GM18861 (cell line): ENCODE measurements at regions not wholly inside any gene's neighbourhood (a gene's known extent, or its start where the extent isn't known, plus 50 kb on each side); places are given as distances from the start of the nearest gene placed in this dataset.

ENCODE experiments used
- ATAC-seq: cut with Tn5 transposase; IDR thresholded peaks from one replicate; pipeline ENCODE4 v1.9.1; 2021; ENCODE audit not compliant: unreplicated experiment

DNA sequence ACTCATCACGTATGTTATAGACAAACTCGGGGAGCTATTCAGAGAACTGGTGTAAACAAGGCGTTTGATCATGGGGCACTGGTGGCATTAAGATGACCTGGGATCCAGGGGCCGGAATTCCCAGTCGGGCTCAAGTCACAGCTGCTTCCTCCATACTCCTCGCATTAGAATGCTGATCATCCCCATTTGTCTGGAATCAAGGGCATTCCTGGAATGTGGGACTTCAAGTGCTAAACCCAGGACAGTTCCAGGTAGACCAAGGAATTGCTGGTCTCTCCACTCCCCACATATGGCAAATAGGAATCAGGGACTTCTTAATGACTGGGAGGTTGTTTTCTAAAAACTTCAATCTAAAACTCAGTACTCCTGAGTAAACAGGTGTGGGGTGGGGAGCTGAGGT, 355.7 kb upstream of the RAB6C start:
- ATAC-seq = no peak

DNA sequence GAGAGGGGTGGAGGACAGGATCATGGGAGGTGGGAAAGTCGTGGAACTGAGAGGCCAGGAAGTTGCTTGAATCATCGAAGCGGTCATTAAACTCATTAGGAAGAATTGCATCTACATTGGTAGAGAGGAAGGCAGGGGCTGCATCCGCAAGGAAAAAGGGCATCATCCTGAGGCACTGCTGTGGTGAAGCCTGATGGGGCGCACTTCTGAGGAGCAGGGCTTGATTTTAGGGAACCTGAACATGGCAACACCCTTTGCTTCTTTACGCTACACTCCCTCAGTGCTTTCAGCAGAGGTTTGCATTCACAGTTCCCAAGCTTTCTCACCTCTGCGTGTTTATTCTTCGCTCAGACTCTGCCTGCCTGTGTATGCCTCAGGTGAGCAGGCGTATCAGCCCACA, 352.0 kb upstream of the RAB6C start:
- no peak for ATAC-seq

DNA sequence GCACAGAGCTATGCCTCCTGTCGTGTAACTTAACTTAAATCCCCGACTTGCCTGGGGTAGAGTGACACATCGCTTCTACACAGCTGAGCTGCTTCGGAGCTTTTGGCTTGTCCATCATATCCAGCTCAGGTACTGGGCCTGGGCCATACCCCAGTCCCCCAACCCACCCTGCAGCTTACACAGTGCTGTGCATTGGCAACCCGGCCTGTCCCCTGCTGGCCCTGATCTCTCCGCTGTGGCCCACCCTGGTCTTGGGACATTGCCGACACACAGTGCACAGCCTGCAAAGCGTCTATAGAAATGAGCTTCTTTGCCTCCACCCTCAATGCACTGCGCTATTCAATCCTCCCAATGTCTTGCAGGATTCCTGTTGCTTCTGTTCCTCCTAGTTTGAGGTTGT, 342.8 kb upstream of the RAB6C start:
- ATAC-seq = no peak

DNA sequence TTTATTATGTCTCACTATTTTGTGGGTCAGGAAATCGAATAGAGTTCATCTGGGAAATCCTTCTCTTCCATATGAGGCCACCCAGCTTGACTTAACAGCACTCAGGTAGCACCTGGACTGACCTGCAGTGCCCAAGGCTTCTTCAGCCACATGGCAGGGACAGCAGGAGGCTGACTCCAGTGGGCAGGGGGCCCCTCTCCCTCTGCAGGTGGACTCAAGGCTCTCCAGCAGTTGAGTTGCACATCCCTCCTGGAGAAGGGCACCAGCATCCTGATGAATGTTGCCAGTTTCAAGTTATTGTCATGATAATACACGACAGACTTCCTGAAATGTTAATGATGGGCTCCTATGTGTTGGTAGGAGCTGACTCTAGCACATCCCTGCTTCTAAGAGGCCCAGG, 338.1 kb upstream of the RAB6C start:
- ATAC-seq = no peak

DNA sequence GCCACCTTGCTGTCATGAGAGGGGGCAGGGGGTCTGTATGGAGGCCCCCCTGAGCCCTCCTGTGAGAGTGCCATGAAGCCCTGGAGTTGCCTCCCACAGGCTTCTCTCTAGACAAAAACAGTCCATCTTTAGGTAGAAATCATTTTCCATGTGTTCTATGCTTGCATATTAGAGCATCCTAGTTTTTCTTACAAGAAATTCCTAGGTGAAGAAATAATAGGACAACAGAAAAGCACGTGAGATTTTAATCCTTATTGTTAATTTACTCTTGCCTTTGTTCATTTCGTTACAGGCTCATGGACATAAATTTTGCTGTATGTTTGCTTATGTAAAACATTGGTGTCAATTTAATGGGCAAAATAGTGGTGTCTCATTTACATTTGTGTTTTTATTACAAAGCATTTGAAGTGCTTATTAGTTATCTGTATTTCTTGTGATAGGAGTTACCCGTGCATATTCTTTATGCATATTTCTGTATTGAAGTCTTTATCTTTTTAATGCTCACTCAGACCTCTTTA, 336.9 kb upstream of the RAB6C start:
- no peak for ATAC-seq

DNA sequence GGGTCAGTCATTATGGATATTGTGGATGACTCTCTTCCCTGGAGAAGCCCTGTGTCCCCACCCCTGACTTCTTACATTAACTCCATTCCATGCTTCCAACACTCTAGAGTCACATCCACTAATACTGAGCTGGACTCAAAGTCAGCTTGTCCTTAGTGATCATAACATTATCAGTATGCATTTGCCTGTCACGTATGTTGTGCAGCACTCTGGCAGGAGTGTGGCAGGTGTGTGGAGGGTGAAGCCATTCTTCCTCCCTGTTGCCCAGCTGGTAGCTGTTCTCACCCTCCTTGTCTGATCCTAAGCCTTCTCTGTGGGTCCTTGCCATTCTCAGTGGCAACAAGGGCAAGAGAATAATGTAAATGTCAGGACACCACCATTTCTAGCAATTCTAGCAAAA, 334.1 kb upstream of the RAB6C start:
- ATAC-seq = no peak

DNA sequence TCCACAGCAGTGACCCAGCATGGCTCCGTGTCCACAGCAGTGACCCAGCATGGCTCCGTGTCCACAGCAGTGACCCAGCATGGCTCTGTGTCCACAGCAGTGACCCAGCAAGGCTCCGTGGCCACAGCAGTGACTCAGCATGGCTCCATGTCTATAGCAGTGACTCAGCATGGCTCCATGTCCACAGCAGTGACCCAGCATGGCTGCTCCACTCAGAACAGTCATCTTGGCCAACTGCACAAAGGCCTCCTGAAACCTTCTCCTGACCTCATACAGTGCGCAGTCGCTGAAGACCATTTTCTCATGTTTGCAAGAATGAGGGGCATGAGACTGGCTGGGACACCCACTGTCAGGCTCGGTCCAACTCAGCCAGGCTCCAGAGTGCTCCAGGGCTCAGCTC, 333.4 kb upstream of the RAB6C start:
- no peak for ATAC-seq

DNA sequence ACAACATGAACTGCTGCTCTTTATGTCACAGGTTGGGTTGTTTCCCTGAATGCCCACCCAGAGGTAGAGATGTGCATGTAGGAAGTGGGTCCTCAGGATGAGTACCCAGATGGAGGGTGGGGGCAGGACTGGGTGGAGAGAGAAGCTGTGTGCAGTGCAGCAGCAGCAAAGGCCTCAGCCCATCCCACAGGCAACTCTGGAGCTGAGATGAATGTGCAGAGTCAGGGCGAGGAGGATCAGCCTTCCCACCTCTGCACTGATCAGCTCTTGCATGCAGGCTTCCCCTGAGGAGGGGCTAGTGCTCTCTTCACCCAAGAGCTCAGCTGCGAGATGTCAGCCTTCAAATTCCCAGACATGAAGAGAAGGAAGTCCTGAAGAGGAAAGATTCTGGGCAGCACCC, 326.2 kb upstream of the RAB6C start:
- ATAC-seq = no peak

DNA sequence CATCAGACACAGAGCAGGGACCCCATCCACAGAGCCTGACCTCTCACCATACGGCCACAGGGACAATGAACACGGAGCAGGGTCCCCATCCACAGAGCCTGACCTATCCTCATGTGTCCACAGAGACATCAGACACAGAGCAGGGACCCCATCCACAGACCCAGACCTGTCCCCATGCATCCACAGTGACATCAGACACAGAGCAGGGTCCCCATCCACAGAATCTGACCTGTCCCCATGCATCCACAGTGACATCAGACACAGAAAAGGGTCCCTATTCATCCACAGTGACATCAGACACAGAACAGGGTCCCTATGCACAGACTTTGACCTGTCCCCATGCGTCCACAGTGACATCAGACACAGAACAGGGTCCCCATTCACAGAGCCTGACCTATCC, 325.1 kb upstream of the RAB6C start:
- ATAC-seq = no peak

DNA sequence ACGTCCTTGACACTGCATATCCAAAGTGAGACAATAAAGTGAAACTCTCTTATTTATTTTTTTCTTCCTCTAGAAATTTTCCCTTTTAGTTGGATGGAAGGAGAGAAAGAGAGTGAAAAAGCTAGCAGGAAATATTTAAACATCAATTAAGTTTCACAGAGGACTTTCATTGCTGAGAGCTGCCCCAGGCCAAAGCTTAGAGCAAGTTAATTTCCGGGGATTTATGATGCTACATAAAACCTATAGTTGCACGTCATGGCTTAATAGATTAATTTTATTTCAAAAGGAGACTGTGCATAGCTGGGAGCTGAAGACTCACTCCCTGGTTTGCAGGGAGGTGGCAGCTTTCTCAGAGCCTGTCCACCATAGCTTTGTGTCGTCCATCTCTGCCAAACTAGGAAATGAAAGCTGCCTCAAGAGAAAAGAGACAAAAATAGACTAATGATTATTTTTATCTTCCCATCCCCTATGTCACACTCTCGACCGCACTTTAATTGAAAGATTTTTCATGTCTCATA, 323.3 kb upstream of the RAB6C start:
- ATAC-seq = no peak

DNA sequence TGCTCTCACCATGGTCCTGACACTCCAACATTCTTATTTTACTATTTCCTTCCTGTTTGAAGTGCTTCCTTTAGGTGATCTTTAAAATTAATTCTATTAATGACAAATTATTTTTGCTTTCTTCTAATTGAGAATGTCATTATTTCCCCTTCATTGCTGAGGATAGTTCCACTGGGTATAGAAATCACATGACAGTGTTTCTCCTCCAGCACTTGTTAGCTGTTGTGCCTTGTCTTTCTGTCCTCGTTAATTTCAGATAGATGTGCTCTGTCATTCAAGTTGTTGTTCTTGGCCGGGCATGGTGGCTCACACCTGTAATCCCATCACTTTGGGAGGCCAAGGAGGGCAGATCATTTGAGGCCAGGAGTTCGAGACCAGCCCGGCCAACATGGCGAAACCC, 321.0 kb upstream of the RAB6C start:
- no peak for ATAC-seq

DNA sequence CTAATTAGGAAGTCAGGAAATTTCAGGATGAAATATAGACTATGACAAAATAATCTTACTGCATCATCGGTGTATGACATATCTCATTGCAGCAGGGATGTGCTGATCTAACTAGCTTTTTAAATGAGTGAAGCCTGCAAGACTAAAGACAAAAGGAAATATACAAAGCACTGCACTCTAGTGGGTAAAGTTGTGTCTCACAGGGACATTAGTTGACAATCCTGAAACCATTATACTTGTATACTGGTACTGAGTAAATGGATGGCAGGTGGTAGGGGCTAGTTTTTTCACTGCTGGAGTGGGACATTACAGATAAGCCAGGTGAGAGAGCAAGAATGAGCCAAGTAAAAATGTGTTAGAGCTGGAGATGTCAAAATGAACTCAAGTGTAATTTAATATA, 317.5 kb upstream of the RAB6C start:
- ATAC-seq = no peak

DNA sequence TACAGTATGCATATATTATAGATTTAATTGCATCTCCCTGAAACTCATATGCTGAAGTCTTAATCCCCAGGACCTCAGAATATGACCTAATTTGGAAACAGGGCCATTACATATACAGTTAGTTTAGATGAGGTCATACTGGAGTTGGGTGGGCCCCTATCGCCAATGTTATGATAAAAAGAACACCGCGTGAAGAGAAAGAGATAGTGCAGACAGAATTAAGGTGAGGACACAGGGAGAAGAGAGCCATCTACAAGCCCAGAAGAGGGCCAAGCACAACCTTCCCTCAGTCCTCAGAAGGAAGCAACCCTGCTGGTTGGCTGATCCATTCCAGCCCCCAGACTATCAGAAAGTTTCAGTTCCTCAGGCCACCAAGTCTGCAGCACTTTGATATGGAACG, 311.9 kb upstream of the RAB6C start:
- no peak for ATAC-seq

DNA sequence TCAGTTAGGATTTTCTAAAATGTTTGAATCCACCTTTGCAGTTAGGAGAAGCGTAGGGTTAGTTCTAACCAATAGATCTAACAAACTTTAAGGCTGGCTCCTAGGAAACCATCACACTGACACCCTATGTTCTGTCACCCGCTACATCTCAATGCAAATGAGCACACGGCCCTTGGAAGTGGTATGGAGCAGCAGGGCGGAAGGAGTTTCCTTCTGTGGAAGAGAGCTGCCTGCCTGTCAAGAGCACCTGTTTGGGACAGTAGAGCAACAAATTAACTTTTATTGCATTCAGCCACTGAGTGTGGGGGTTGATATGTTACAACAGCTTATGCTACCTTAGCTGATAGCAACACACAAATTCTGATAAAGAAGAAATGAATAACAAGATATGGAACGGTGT, 306.9 kb upstream of the RAB6C start:
- no peak for ATAC-seq

DNA sequence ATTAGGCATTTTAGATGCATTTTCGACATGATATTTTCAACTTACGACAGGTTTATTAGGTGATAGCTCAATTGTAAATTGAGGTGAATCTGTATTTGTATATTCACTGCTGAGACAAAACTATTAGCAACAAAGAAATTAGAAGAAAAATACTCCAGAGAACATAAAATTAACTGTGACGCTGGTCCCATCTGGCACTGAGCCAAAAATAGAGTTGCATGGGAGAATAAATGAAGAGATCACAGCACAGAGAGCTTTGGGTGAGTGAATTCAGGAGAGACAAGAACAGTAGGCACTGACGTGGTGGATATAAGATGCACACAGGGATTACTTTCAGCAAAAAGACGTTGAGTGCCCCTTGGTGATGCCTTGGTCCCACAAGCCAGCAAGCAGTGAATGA, 306.2 kb upstream of the RAB6C start:
- no peak for ATAC-seq

DNA sequence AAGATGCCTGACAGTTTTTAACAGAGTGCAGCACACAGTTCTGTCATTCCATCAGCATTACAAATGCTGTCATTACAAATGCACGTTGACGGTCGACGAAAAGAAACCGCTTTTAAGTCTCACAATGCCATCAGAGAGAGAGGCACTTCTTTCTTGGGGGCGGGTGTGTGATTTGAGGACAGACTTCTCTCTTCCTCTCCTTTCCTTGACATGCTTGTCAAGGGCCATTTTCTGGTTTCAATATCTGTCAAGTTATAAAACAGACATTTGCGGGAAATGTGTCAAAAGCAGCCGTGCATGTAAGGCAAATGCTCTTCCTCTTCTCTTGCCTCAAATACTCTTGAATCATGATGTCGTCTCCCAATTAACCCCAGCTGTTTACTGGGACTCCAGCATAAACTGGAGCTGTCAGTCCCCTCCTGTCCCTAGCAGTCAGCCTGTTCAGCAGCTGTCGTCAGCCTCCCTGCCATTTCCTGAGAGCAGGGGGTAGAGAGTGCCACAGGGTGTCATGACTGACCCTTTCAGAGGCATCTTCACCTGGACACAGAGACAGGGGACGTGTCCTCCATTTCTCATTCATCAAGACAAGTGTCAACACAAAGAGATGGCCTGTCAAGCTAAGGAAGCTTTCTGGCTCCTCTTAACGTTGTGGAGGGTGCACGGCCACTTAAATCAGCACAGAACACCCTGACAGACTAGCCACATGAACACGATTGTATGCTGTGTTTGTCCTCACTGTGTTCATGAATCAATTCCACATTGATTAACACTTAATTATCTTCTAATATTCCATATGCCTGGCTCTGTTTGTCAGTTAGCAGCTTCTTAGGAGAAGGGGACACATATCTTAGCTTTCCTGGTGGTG, 305.4 kb upstream of the RAB6C start:
- no peak for ATAC-seq

DNA sequence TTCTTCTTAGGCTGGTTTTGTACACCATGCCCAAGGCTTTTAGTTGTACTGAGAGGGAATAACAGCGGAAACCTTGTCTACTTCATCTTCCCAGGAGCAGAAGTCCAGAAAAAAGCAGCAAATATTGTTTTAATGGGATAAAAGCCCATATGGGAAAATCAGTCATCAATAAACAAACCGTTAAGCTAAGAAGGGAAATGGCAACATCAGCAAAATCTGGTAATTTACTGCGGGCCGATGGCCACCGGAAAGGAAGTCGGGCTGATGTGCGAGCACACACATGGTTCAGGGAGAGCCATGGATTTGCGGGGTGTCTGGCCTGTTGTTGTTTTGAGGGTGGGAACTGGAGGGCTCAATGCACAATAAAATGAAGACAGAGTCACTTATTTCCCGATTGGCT, 300.7 kb upstream of the RAB6C start:
- no peak for ATAC-seq

DNA sequence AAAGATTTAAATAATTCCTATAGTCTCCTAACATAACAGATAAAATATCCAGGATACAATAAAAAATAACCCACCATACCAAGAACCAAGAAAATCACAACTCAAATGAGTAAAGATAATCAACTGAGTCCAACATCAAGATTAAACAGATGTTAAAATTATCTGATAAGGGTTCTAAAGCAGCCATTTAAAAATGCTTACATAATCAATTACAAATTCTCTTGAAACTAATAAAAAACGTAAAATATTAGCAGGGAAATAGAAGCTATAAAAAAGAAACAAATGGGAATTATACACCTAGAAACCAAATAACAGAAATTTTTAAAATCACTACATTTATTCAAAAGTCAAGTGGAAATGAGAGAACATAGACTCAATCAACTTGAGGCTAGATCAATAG, 297.7 kb upstream of the RAB6C start:
- ATAC-seq = no peak

DNA sequence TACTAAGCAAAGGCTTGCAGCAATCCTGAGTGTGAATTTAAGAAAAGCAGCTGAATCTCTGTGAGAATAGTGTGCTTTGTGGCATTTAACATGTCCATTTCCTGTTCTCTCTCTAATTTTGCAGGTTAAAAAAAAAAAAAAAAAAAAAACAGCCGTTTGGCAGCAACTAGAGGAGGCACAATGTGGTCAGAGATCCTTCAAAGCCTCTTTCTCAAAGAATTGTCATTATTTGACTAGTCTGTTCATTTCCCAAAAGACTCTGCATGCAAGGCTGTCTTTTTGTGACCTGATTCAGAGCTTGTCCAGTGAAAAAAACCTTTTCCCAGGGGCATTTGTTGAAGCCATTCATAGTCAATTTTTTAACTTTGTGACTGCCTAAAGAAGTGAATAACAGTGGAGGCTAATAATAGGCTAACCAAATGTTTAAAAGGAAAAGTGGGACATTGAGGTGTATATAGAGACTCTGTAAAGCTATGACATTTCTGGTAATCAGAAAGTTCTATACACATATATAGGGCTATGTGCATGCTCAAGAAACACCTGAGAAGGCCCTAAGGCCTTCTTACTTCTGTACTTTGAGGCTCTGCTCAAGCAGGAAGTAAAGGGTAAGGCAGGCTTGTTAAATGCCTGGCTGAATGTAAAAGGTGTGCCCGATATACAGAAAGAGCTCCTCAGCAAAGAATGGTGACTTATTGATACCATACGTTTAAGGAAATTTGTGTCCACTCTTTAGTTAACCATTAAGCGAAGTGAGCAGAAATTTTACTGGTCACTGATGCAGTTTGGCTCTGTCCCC, 289.6 kb upstream of the RAB6C start:
- no peak for ATAC-seq

DNA sequence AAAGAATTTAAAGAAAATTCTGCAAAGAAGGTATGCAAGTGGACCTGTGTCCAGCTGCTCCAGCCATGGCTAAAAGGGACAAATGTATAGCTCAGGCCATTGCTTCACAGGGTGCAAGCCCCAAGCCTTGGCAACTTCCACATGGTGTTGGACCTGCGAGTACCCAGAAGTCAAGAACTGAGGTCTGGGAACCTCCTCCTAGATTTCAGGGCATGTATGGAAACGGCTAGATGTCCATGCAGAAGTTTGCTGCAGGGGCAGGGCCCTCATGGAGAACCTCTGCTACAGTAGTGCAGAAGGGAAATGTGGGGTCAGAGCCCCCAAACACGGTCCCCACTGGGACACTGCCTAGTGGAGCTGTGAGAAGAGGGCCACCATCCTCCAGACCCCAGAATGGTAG, 284.0 kb upstream of the RAB6C start:
- ATAC-seq = no peak

DNA sequence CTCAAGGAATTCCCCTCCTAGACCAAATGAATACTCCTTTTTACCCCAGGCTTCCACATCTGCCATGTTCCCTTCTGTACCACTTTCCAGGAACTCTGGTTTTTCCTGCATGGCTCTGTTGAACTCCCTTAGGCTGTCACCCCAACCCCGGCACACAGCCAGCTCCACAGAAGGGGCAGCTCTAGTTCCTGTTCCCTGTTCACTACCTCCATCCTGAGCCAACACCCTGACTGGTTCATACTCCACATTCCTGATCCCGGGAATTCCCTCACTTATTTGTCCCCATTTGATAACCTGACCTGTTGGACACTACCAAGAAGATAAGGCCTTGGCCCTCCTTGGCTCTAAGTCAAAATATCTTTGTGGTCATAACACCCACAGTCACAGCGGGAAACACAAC, 280.9 kb upstream of the RAB6C start:
- no peak for ATAC-seq
